ENCODE measurements at regions not wholly inside any gene's neighbourhood (a gene's known extent, or its start where the extent isn't known, plus 50 kb on each side); places are given as distances from the start of the nearest gene placed in this dataset.

- TF ChIP-seq, protein P1, sequence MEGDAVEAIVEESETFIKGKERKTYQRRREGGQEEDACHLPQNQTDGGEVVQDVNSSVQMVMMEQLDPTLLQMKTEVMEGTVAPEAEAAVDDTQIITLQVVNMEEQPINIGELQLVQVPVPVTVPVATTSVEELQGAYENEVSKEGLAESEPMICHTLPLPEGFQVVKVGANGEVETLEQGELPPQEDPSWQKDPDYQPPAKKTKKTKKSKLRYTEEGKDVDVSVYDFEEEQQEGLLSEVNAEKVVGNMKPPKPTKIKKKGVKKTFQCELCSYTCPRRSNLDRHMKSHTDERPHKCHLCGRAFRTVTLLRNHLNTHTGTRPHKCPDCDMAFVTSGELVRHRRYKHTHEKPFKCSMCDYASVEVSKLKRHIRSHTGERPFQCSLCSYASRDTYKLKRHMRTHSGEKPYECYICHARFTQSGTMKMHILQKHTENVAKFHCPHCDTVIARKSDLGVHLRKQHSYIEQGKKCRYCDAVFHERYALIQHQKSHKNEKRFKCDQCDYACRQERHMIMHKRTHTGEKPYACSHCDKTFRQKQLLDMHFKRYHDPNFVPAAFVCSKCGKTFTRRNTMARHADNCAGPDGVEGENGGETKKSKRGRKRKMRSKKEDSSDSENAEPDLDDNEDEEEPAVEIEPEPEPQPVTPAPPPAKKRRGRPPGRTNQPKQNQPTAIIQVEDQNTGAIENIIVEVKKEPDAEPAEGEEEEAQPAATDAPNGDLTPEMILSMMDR (IDR thresholded peaks at IDR 0.05): no peak
- no peak for TF ChIP-seq POLR2A (IDR thresholded peaks at IDR 0.05)
These were observed 97.6 kb upstream of the DGKB start for GRCh38 chr7:15000157-15000556.
